MCF 10A (cell line): ENCODE measurements at regions not wholly inside any gene's neighbourhood (a gene's known extent, or its start where the extent isn't known, plus 50 kb on each side); places are given as distances from the start of the nearest gene placed in this dataset.

Source experiments
- BruUV-seq: library from RNA; stranded (reverse); fragments of 400-500 nt; replicated peaks from 2 replicates; lab custom pipeline; 2021; lab: Mats Ljungman, UMichigan
- CTCF ChIA-PET: fragments of 300-600 bp; sonication (Branson Sonifier 250); formaldehyde crosslinking; extraction: SDS; loops from one replicate; lab custom pipeline; 2021; ENCODE audit warnings: antibody characterized with exemption, inconsistent platforms; lab: Yijun Ruan, JAX
- POLR2A ChIA-PET: fragments of 300-600, 350-650 bp; sonication (Branson Sonifier 250); formaldehyde crosslinking; extraction: SDS; loops from one replicate; lab custom pipeline; 2020; ENCODE audit warnings: antibody characterized with exemption, inconsistent platforms; lab: Yijun Ruan, JAX
- DNase-seq: peaks from one replicate; pipeline ENCODE4 v3.0.0-alpha.2; 2018; ENCODE audit not compliant: unreplicated experiment
- H3K27ac Mint-ChIP-seq: one replicate; pipeline ENCODE4 v1.8.0; 2022; ENCODE audit warnings: mild to moderate bottlenecking, low read depth, mixed read lengths; ENCODE audit not compliant: unreplicated experiment
- H3K27me3 Mint-ChIP-seq: one replicate; pipeline ENCODE4 v1.8.0; 2022; ENCODE audit warnings: mixed read lengths; ENCODE audit not compliant: insufficient read depth, unreplicated experiment
- H3K36me3 Mint-ChIP-seq: one replicate; pipeline ENCODE4 v1.8.0; 2022; ENCODE audit warnings: mild to moderate bottlenecking, moderate library complexity, mixed read lengths; ENCODE audit not compliant: insufficient read depth, unreplicated experiment
- H3K4me1 Mint-ChIP-seq: one replicate; pipeline ENCODE4 v1.8.0; 2022; ENCODE audit warnings: mixed read lengths; ENCODE audit not compliant: insufficient read depth, unreplicated experiment
- H3K4me3 Mint-ChIP-seq: one replicate; pipeline ENCODE4 v1.8.0; 2022; ENCODE audit warnings: mild to moderate bottlenecking, moderate library complexity, mixed read lengths; ENCODE audit not compliant: unreplicated experiment
- H3K9me3 Mint-ChIP-seq: one replicate; pipeline ENCODE4 v1.8.0; 2022; ENCODE audit warnings: mixed read lengths; ENCODE audit not compliant: unreplicated experiment
- intact Hi-C: fragments of 100-400 bp; cut with micrococcal nuclease; formaldehyde crosslinking; loops from 2 replicates; pipeline ENCODE4 v1.14.1; 2022
- TF ChIP-seq, protein P1 (sequence below): fragments of 200-600 bp; IDR thresholded peaks from one replicate; pipeline ENCODE4 v1.8.0; 2022; ENCODE audit warnings: antibody characterized with exemption, mild to moderate bottlenecking; ENCODE audit not compliant: unreplicated experiment

- intact Hi-C loops = no loop called here
- Mint-ChIP-seq H3K4me3 (no peak overlapping the region), H3K27me3 (no peaks in the 10 kb centered on the region), H3K36me3 (no peaks in the 10 kb centered on the region), H3K4me1 (no peaks in the 10 kb centered on the region), H3K9me3 (no peaks in the 10 kb centered on the region), H3K27ac (no peak overlapping the region)
- ChIA-PET POLR2A (no interaction called here), CTCF (interaction anchor here (0.6 kb wide), 1 partner anchor 8 kb away, joined by 3 read pairs; no protein-coding TSS in a partner anchor)
- TF ChIP-seq, protein P1, sequence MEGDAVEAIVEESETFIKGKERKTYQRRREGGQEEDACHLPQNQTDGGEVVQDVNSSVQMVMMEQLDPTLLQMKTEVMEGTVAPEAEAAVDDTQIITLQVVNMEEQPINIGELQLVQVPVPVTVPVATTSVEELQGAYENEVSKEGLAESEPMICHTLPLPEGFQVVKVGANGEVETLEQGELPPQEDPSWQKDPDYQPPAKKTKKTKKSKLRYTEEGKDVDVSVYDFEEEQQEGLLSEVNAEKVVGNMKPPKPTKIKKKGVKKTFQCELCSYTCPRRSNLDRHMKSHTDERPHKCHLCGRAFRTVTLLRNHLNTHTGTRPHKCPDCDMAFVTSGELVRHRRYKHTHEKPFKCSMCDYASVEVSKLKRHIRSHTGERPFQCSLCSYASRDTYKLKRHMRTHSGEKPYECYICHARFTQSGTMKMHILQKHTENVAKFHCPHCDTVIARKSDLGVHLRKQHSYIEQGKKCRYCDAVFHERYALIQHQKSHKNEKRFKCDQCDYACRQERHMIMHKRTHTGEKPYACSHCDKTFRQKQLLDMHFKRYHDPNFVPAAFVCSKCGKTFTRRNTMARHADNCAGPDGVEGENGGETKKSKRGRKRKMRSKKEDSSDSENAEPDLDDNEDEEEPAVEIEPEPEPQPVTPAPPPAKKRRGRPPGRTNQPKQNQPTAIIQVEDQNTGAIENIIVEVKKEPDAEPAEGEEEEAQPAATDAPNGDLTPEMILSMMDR = no peak
- BruUV-seq = no TSS peak
- no peak for DNase-seq
These were observed 118.2 kb upstream of the ADGRL4 start for GRCh38 chr1:79124756-79125155.

- Mint-ChIP-seq H3K27me3 (no peaks in the 10 kb centered on the region), H3K9me3 (no peaks in the 10 kb centered on the region), H3K27ac (no peak overlapping the region), H3K4me1 (no peaks in the 10 kb centered on the region), H3K36me3 (no peaks in the 10 kb centered on the region), H3K4me3 (no peak overlapping the region)
- TF ChIP-seq, protein P1 = no peak
- ChIA-PET POLR2A (no interaction called here), CTCF (interaction anchor here (0.6 to 0.7 kb wide), 2 partner anchors 12 to 46 kb away, joined by 3 read pairs; no protein-coding TSS in a partner anchor)
- intact Hi-C loops = no loop called here
- BruUV-seq = no TSS peak
- no peak for DNase-seq
These were observed 116.0 kb upstream of the ADGRL4 start for GRCh38 chr1:79122521-79122920.

DNA sequence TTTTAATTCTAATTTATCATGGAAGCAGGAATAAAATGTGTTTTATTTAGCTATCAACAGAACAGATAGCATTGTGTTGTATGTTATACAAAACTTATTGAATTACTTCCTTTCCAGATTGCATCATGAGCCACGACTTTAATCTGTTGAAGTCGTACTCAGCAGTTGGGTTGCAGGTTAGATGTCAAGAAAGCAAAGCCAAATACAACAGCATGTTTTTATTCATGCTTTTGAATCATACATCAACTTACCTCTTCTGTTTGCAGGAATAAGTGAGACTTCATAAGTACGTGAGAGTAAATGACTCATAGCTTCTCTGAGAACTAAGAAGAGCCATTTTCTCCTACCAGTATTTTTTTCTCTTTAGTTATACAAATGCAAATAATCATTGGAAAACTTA is 110.8 kb upstream of the ADGRL4 start:
- no peak for DNase-seq
- H3K4me1 Mint-ChIP-seq = no peaks in the 10 kb centered on the region
- BruUV-seq = no TSS peak
- no peaks in the 10 kb centered on the region for H3K9me3 Mint-ChIP-seq
- H3K4me3 Mint-ChIP-seq = no peak overlapping the region
- H3K27me3 Mint-ChIP-seq = no peaks in the 10 kb centered on the region
- ChIA-PET CTCF (no interaction called here), POLR2A (interaction anchor here (0.9 kb wide), 1 partner anchor 19 kb away, joined by 3 read pairs; no protein-coding TSS in a partner anchor)
- intact Hi-C loops = no loop called here
- TF ChIP-seq, protein P1 = no peak
- no peaks in the 10 kb centered on the region for H3K36me3 Mint-ChIP-seq
- H3K27ac Mint-ChIP-seq = no peak overlapping the region

GRCh38 chr1:79113836-79114235 is 107.3 kb upstream of the ADGRL4 start:
- Mint-ChIP-seq H3K36me3 (no peaks in the 10 kb centered on the region), H3K4me3 (no peak overlapping the region), H3K27me3 (no peaks in the 10 kb centered on the region), H3K9me3 (no peaks in the 10 kb centered on the region), H3K4me1 (no peaks in the 10 kb centered on the region), H3K27ac (peak overlapping the region; percentile 50)
- intact Hi-C loops = no loop called here
- POLR2A ChIA-PET = interaction anchor here (1.1 kb wide), 1 partner anchor 8 kb away, joined by 3 read pairs; no protein-coding TSS in a partner anchor
- DNase-seq = no peak
- CTCF ChIA-PET = no interaction called here
- TF ChIP-seq, protein P1 = no peak
- no TSS peak for BruUV-seq
